Mucosa of descending colon (tissue), 3 donors: ENCODE measurements at regions not wholly inside any gene's neighbourhood (a gene's known extent, or its start where the extent isn't known, plus 50 kb on each side); places are given as distances from the start of the nearest gene placed in this dataset.

Experiments
- ATAC-seq: fragments of 200-7000 bp; cut with Tn5 transposase; one replicate; pipeline ENCODE4 v1.9.1; 2020; ENCODE audit warnings: mild to moderate bottlenecking, moderate library complexity
- DNase-seq, 3 donors: peaks; one replicate each; pipeline ENCODE4 v3.0.0-alpha.2; 2020
- H3K36me3 ChIP-seq: fragments of 200-600 bp; one replicate; pipeline ENCODE4 v1.8.0; 2021; ENCODE audit warnings: low read depth, mild to moderate bottlenecking
- H3K4me1 ChIP-seq: fragments of 200-600 bp; one replicate; pipeline ENCODE4 v1.8.0; 2021; ENCODE audit warnings: low read depth, mild to moderate bottlenecking
- H3K4me3 ChIP-seq: fragments of 200-600 bp; one replicate; pipeline ENCODE4 v1.8.0; 2021; ENCODE audit warnings: mild to moderate bottlenecking
- H3K9me3 ChIP-seq: fragments of 200-600 bp; one replicate; pipeline ENCODE4 v1.8.0; 2021; ENCODE audit warnings: mild to moderate bottlenecking
- intact Hi-C, 2 donors: fragments of 100-400 bp; cut with DNase I in 1 of 2; cut with micrococcal nuclease in 1 of 2; formaldehyde crosslinking; loops; one replicate each; pipeline versions ENCODE4 v1.11.0 to v1.11.1; 2022; cut with DNase I, micrococcal nuclease
- TF ChIP-seq, protein P1 (sequence below): fragments of 200-600 bp; IDR thresholded peaks from one replicate; pipeline ENCODE4 v1.8.0; 2022; ENCODE audit warnings: antibody characterized with exemption, mild to moderate bottlenecking
- donor health status: DM: no; HTN: no; CAD: no; lungs with moderate emphysema.
- donor health status: DM: no; HTN: no; CAD: no.
- donor health status: DM: no; HTN: yes; CAD: no.

GRCh38 chr2:238502088-238502810 lies 75.5 kb downstream of the ASB1 start:
- TF ChIP-seq, protein P1, sequence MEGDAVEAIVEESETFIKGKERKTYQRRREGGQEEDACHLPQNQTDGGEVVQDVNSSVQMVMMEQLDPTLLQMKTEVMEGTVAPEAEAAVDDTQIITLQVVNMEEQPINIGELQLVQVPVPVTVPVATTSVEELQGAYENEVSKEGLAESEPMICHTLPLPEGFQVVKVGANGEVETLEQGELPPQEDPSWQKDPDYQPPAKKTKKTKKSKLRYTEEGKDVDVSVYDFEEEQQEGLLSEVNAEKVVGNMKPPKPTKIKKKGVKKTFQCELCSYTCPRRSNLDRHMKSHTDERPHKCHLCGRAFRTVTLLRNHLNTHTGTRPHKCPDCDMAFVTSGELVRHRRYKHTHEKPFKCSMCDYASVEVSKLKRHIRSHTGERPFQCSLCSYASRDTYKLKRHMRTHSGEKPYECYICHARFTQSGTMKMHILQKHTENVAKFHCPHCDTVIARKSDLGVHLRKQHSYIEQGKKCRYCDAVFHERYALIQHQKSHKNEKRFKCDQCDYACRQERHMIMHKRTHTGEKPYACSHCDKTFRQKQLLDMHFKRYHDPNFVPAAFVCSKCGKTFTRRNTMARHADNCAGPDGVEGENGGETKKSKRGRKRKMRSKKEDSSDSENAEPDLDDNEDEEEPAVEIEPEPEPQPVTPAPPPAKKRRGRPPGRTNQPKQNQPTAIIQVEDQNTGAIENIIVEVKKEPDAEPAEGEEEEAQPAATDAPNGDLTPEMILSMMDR, result no peak
- H3K4me1 ChIP-seq, result no peaks in the 10 kb centered on the region
- no peaks in the 10 kb centered on the region for H3K36me3 ChIP-seq
- no peaks in the 10 kb centered on the region for H3K9me3 ChIP-seq
- ATAC-seq (no peak), DNase-seq (no peak)
- intact Hi-C loops, result no loop called here
- H3K4me3 ChIP-seq, result no peak overlapping the region

DNA sequence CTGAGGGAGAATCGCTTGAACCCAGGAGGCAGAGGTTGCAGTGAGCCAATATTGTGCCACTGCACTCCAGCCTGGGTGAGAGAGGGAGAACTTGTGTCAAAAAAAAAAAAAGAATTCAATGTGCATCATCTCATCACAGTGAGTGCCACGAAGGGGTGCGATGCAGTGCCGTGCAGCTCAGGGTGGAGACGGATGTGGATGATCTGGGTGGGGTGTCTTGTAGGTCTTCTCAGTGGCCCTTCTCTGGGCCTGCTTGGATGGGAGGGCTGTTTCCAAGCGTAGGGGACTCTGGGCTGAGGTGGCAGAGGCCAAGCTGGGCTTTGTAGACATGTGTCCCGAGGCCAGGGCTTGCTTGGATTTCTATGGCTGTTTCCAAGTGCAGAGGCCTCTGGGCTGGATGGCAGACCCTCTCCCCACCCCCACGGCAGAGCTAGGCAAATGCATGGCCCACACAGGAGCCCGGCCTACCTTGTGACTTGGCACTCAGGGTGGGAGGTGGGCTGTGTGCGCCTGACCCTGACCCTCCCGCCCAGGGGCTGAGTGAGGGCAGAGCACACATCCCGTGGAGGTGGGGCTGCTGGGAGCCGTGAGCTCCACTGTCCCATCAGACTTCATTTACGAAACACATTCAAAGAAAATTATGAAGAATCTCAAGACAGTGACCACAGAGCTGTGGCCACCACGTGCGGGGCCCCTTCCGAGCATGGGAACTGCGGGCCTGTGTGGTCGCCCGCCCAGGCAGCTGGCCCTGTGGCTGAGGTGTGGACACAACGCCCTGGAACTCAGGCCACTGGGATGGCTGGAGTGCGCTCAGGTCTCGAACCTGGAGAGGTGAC lies 76.4 kb downstream of the ASB1 start:
- DNase-seq, result no peak
- TF ChIP-seq, protein P1, result no peak
- H3K36me3 ChIP-seq, result no peaks in the 10 kb centered on the region
- ATAC-seq, result no peak
- no peak overlapping the region for H3K4me3 ChIP-seq
- H3K9me3 ChIP-seq, result no peaks in the 10 kb centered on the region
- intact Hi-C loops, result no loop called here
- H3K4me1 ChIP-seq, result no peaks in the 10 kb centered on the region

DNA sequence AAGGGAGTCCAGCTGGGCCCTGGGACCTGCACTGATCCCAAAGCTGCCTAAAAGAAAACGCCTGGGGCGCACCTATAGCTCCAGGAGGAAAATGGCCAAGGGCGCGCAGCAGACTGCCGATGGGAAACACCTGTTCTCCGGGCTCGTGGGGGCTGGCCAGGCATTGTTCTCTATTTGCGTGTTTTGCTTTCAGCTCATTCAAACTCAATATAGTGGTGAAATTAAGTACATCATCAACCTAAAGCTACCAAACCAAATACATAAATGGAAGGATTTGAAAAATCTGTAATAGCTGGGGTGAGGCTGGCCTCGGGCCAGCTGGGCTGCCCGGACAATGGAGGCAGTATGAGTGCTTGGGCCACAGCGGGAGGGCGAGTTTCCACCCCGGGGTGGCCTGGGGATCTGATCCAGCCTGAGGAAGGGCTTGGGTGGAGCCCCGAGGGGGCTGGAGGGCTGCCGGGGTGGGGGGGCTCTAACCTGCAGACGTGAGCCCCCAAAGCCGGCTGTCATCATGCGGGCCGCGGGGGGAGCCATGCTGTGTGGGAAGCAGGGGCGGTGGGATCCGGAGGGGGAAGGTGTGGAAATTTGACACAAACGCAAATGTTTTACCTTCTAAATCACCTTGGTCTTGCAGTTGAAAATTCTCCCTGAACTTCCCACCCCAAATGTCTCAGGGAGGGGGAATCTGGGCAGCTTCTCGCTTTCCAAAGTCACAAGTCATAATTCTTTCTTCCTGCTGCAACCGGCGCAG lies 77.6 kb downstream of the ASB1 start:
- no peaks in the 10 kb centered on the region for H3K9me3 ChIP-seq
- H3K36me3 ChIP-seq, result no peaks in the 10 kb centered on the region
- TF ChIP-seq, protein P1, result no peak
- DNase-seq (no peak), ATAC-seq (no peak)
- no peaks in the 10 kb centered on the region for H3K4me1 ChIP-seq
- intact Hi-C loops, result no loop called here
- H3K4me3 ChIP-seq, result no peak overlapping the region

DNA sequence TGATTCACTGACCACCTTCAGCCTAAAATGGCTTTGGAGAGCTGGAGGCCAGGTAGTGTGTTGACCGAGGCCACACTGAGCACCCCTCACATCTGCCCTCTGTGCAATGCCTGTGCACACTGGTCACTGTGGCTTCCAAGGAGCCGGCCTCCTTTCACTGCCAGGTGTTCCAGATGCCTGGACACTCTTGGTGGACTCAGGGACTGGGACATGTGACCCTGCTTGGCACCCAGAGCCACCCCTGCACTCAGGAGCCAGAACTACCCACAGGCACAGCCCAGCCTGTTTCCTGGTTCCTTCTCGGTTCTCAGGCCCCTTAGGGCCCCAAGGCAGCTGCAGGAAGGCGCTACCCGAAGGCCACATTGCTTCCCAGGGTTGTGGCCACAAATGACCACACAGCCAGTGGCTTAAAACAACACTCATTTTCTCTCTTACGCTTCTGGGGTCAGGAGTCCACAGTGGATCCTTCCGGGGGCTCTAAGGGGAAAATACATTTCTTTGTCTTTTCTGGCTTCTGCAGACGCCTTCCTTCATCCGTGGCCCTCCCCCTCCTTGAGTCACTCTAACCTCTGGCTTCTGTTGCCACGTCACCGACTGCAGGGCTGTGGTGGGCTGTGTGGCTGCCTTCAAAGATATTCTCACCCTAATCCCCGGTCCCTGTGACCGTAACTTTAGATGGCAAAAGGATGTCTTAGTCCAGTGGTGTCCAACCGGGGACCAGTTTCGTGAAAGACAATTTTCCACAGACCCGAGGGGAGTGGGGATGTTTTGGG lies 78.6 kb downstream of the ASB1 start:
- TF ChIP-seq, protein P1, result no peak
- no peak for ATAC-seq

GRCh38 chr2:238505892-238506280 lies 79.2 kb downstream of the ASB1 start:
- intact Hi-C loops, result no loop called here
- no peaks in the 10 kb centered on the region for H3K4me1 ChIP-seq
- no peak overlapping the region for H3K4me3 ChIP-seq
- TF ChIP-seq, protein P1, result no peak
- H3K9me3 ChIP-seq, result no peaks in the 10 kb centered on the region
- no peak for DNase-seq
- H3K36me3 ChIP-seq, result no peaks in the 10 kb centered on the region
- ATAC-seq, result no peak

More for the DNA sequence above, 78.6 kb downstream of the ASB1 start:
- Histone ChIP-seq H3K9me3 (no peaks in the 10 kb centered on the region), H3K4me3 (no peak overlapping the region), H3K36me3 (no peaks in the 10 kb centered on the region), H3K4me1 (no peaks in the 10 kb centered on the region)
- DNase-seq, result no peak
- intact Hi-C loops, result no loop called here
